HCT116 (cell line): ENCODE measurements at regions not wholly inside any gene's neighbourhood (a gene's known extent, or its start where the extent isn't known, plus 50 kb on each side); places are given as distances from the start of the nearest gene placed in this dataset.

Experiments
- ATAC-seq: fragments of 200-7000 bp; cut with Tn5 transposase; 2 replicates; pipeline ENCODE4 v1.9.1; 2020; ENCODE audit warnings: mild to moderate bottlenecking, moderate library complexity
- BruUV-seq: library from RNA; stranded (reverse); fragments of 400-500 nt; replicated peaks from 2 replicates; lab custom pipeline; 2021; lab: Mats Ljungman, UMichigan
- CTCF ChIA-PET: fragments of 300-600 bp; sonication (Branson Sonifier 250); formaldehyde crosslinking; loops from one replicate; lab custom pipeline; 2021; ENCODE audit warnings: antibody characterized with exemption; lab: Charles Lee
- POLR2A ChIA-PET: fragments of 300-600, 350-600 bp; sonication (Branson Sonifier 250); formaldehyde crosslinking; loops from one replicate; lab custom pipeline; 2021; ENCODE audit warnings: antibody characterized with exemption; lab: Charles Lee
- RAD21 ChIA-PET, 2 experiments: fragments of 300-600 bp; sonication (Branson Sonifier 250); formaldehyde crosslinking; loops; one replicate each; lab custom pipeline; 2023; ENCODE audit warnings: low total read pairs in 2 of 2; ENCODE audit not compliant: uncharacterized antibody in 2 of 2, unreplicated experiment in 2 of 2, low non-redundant PET in 1 of 2; lab: Charles Lee
- DNase-seq: peaks from one replicate; pipeline ENCODE4 v3.0.0-alpha.2; 2010; ENCODE audit warnings: low read depth, low spot score
- H2AFZ ChIP-seq: fragments of 200-600 bp; shearing (Covaris generic), sonication (generic); 2 replicates; pipeline ENCODE4 v1.6.1; 2017; ENCODE audit warnings: low read depth, mixed run types, mixed read lengths, antibody characterized with exemption, low read length; ENCODE audit not compliant: poor library complexity, severe bottlenecking
- H3K27ac ChIP-seq: 2 replicates; pipeline ENCODE4 v1.5.1; 2012; ENCODE audit warnings: low read depth, low read length
- H3K27me3 ChIP-seq: fragments of 200-600 bp; sonication (generic); 2 replicates; pipeline ENCODE4 v1.6.1; 2016; ENCODE audit warnings: mixed run types, low read length, mixed read lengths; ENCODE audit not compliant: insufficient read depth
- H3K36me3 ChIP-seq, 2 experiments: fragments of 200-500 bp in 1 of 2; fragments of 200-600 bp in 1 of 2; sonication (Bioruptor generic) in 1 of 2; sonication (generic) in 1 of 2; 2 replicates each; pipeline versions ENCODE4 v1.5.1 to v1.6.1; 2014 to 2016; ENCODE audit warnings: low read length in 2 of 2, inconsistent platforms in 1 of 2, mixed read lengths in 1 of 2, mixed run types in 1 of 2; ENCODE audit not compliant: insufficient read depth in 2 of 2, control insufficient read depth in 1 of 2
- H3K4me1 ChIP-seq, 2 experiments: fragments of 200-600 bp in 1 of 2; sonication (generic) in 1 of 2; 2 replicates each; pipeline versions ENCODE4 v1.5.1 to v1.6.1; 2012 to 2017; ENCODE audit warnings: low read length in 2 of 2, inconsistent platforms in 1 of 2, mild to moderate bottlenecking in 1 of 2, mixed read lengths in 1 of 2, mixed run types in 1 of 2, moderate library complexity in 1 of 2; ENCODE audit not compliant: insufficient read depth in 2 of 2, control insufficient read depth in 1 of 2
- H3K4me2 ChIP-seq: fragments of 200-600 bp; sonication (generic); 2 replicates; pipeline ENCODE4 v1.6.1; 2017; ENCODE audit warnings: mixed run types, low read length, mixed read lengths
- H3K4me3 ChIP-seq, 2 experiments: fragments of 200-600 bp in 1 of 2; sonication (generic) in 1 of 2; replicated peaks in 1 of 2; 2 replicates each; pipeline ENCODE4 v1.5.1; 2011 to 2016; ENCODE audit warnings: low read length in 2 of 2, control low read depth in 1 of 2, low read depth in 1 of 2, mild to moderate bottlenecking in 1 of 2, mixed read lengths in 1 of 2, mixed run types in 1 of 2
- H3K79me2 ChIP-seq: fragments of 200-600 bp; sonication (generic); 2 replicates; pipeline ENCODE4 v1.6.1; 2017; ENCODE audit warnings: mild to moderate bottlenecking, mixed run types, low read length, moderate library complexity, mixed read lengths; ENCODE audit not compliant: insufficient read depth
- H3K9ac ChIP-seq: fragments of 200-600 bp; sonication (generic); 2 replicates; pipeline ENCODE4 v1.6.1; 2016; ENCODE audit warnings: low read length, mixed read lengths
- H3K9me2 ChIP-seq: fragments of 200-600 bp; sonication (generic), shearing (Covaris generic); 2 replicates; pipeline ENCODE4 v1.6.1; 2017; ENCODE audit warnings: mixed run types, mild to moderate bottlenecking, moderate library complexity; ENCODE audit not compliant: insufficient read depth
- H3K9me3 ChIP-seq, 2 experiments: fragments of 200-500 bp in 1 of 2; fragments of 200-600 bp in 1 of 2; sonication (Bioruptor generic) in 1 of 2; sonication (generic) in 1 of 2; 2 replicates each; pipeline ENCODE4 v1.6.1; 2014 to 2017; ENCODE audit warnings: low read length in 2 of 2, mixed read lengths in 2 of 2, inconsistent platforms in 1 of 2, low read depth in 1 of 2, mild to moderate bottlenecking in 1 of 2, mixed run types in 1 of 2, moderate library complexity in 1 of 2; ENCODE audit not compliant: control insufficient read depth in 1 of 2, insufficient read depth in 1 of 2
- H4K20me1 ChIP-seq: fragments of 200-600 bp; sonication (generic), shearing (Covaris generic); 2 replicates; pipeline ENCODE4 v1.6.1; 2017; ENCODE audit warnings: mixed run types, mild to moderate bottlenecking, moderate library complexity; ENCODE audit not compliant: insufficient read depth
- ATF3 ChIP-seq: IDR thresholded peaks from 2 replicates; pipeline ENCODE4 v1.6.1; 2012
- CBX3 ChIP-seq: IDR thresholded peaks from 2 replicates; pipeline ENCODE4 v1.6.1; 2012; ENCODE audit warnings: low read depth
- EGR1 ChIP-seq: IDR thresholded peaks from 2 replicates; pipeline ENCODE4 v1.6.1; 2012; ENCODE audit warnings: low read depth
- EZH2phosphoT487 ChIP-seq: fragments of 200-600 bp; IDR thresholded peaks from 2 replicates; pipeline ENCODE4 v1.6.1; 2018; ENCODE audit warnings: antibody characterized with exemption, borderline replicate concordance
- MAX ChIP-seq: IDR thresholded peaks from 2 replicates; pipeline ENCODE4 v1.6.1; 2012
- RAD21 ChIP-seq: IDR thresholded peaks from 2 replicates; pipeline ENCODE4 v1.6.1; 2012; ENCODE audit warnings: low read depth, mild to moderate bottlenecking
- SP1 ChIP-seq: IDR thresholded peaks from 2 replicates; pipeline ENCODE4 v1.6.1; 2012; ENCODE audit warnings: low read depth
- SRF ChIP-seq: IDR thresholded peaks from 2 replicates; pipeline ENCODE4 v1.6.1; 2012; ENCODE audit warnings: low read depth
- TCF7L2 ChIP-seq: IDR thresholded peaks from 2 replicates; pipeline ENCODE4 v1.7.0; 2011; ENCODE audit warnings: borderline replicate concordance, inconsistent platforms; ENCODE audit not compliant: insufficient read depth, insufficient read length; ENCODE audit errors: extremely low read depth
- ZFX ChIP-seq: fragments of 450-650 bp; IDR thresholded peaks from 2 replicates; pipeline ENCODE4 v1.6.1; 2017
- ZNF274 ChIP-seq: fragments of 200-500 bp; sonication (Bioruptor generic); IDR thresholded peaks from 2 replicates; pipeline ENCODE4 v1.6.1; 2014; ENCODE audit warnings: mild to moderate bottlenecking, low read depth, low read length, inconsistent platforms
- intact Hi-C: fragments of 100-400 bp; cut with micrococcal nuclease; formaldehyde crosslinking; loops from 2 replicates; pipeline ENCODE4 v1.10.0; 2022
- TF ChIP-seq, protein P1 (sequence below): IDR thresholded peaks from 2 replicates; pipeline ENCODE4 v1.6.1; 2011; ENCODE audit warnings: mild to moderate bottlenecking, low read length, moderate library complexity; ENCODE audit not compliant: insufficient replicate concordance; ENCODE audit errors: extremely low read depth
- TF ChIP-seq, protein P2 (sequence below): IDR thresholded peaks from 2 replicates; pipeline ENCODE4 v1.6.1; 2012; ENCODE audit warnings: low read depth

DNA sequence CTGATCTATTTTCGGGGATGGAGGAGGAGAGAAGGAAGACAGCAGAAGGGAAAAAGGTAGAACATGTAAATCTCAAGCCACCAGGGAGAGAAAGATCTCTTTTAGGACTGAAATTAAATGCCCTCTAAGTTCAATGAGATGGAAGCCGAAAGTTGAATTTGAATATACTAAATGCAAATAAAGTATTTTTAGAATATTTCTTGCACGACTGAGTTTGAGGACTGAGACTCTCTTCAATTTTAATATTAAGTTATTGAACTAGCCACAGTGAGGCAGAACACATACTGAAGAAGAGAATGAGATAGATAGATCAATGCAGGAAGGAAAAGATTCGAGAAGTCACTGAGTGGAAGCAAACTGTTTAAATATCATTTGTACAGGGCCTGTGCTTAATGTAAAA is 399.9 kb upstream of the CBLB start:
- no peaks in the 10 kb centered on the region for H3K27me3 ChIP-seq
- CTCF ChIA-PET: no interaction called here
- H3K4me1 ChIP-seq: no peaks in the 10 kb centered on the region
- no peaks in the 10 kb centered on the region for H4K20me1 ChIP-seq
- H3K9ac ChIP-seq: no peak overlapping the region
- DNase-seq (no peak), ATAC-seq (no peak)
- RAD21 ChIA-PET: no interaction called here
- H3K9me3 ChIP-seq: no peaks in the 10 kb centered on the region
- no TSS peak for BruUV-seq
- no peaks in the 10 kb centered on the region for H3K36me3 ChIP-seq
- H3K4me3 ChIP-seq: no peak overlapping the region
- H2AFZ ChIP-seq: no peak overlapping the region
- no peak overlapping the region for H3K4me2 ChIP-seq
- no peaks in the 10 kb centered on the region for H3K79me2 ChIP-seq
- intact Hi-C loops: no loop called here
- TF ChIP-seq TCF7L2: no peak
- TF ChIP-seq MAX: no peak
- TF ChIP-seq SRF: no peak
- no peak for TF ChIP-seq ZFX
- TF ChIP-seq EZH2phosphoT487: no peak
- TF ChIP-seq CBX3: no peak
- no peak for TF ChIP-seq RAD21
- TF ChIP-seq EGR1: no peak
- TF ChIP-seq, protein P1, sequence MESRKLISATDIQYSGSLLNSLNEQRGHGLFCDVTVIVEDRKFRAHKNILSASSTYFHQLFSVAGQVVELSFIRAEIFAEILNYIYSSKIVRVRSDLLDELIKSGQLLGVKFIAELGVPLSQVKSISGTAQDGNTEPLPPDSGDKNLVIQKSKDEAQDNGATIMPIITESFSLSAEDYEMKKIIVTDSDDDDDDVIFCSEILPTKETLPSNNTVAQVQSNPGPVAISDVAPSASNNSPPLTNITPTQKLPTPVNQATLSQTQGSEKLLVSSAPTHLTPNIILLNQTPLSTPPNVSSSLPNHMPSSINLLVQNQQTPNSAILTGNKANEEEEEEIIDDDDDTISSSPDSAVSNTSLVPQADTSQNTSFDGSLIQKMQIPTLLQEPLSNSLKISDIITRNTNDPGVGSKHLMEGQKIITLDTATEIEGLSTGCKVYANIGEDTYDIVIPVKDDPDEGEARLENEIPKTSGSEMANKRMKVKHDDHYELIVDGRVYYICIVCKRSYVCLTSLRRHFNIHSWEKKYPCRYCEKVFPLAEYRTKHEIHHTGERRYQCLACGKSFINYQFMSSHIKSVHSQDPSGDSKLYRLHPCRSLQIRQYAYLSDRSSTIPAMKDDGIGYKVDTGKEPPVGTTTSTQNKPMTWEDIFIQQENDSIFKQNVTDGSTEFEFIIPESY: no peak
- no peak for TF ChIP-seq ATF3
- TF ChIP-seq, protein P2, sequence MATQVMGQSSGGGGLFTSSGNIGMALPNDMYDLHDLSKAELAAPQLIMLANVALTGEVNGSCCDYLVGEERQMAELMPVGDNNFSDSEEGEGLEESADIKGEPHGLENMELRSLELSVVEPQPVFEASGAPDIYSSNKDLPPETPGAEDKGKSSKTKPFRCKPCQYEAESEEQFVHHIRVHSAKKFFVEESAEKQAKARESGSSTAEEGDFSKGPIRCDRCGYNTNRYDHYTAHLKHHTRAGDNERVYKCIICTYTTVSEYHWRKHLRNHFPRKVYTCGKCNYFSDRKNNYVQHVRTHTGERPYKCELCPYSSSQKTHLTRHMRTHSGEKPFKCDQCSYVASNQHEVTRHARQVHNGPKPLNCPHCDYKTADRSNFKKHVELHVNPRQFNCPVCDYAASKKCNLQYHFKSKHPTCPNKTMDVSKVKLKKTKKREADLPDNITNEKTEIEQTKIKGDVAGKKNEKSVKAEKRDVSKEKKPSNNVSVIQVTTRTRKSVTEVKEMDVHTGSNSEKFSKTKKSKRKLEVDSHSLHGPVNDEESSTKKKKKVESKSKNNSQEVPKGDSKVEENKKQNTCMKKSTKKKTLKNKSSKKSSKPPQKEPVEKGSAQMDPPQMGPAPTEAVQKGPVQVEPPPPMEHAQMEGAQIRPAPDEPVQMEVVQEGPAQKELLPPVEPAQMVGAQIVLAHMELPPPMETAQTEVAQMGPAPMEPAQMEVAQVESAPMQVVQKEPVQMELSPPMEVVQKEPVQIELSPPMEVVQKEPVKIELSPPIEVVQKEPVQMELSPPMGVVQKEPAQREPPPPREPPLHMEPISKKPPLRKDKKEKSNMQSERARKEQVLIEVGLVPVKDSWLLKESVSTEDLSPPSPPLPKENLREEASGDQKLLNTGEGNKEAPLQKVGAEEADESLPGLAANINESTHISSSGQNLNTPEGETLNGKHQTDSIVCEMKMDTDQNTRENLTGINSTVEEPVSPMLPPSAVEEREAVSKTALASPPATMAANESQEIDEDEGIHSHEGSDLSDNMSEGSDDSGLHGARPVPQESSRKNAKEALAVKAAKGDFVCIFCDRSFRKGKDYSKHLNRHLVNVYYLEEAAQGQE: no peak
- TF ChIP-seq ZNF274: no peak
- TF ChIP-seq SP1: no peak
- TF ChIP-seq, all 23 proteins: peak for 0
- no peaks in the 10 kb centered on the region; the same call in 1 of the 2 replicates for H3K9me2 ChIP-seq
- H3K27ac ChIP-seq: no peak overlapping the region
- POLR2A ChIA-PET: no interaction called here
